ENCODE measurements at regions not wholly inside any gene's neighbourhood (a gene's known extent, or its start where the extent isn't known, plus 50 kb on each side); places are given as distances from the start of the nearest gene placed in this dataset.

- TF ChIP-seq, protein P1, sequence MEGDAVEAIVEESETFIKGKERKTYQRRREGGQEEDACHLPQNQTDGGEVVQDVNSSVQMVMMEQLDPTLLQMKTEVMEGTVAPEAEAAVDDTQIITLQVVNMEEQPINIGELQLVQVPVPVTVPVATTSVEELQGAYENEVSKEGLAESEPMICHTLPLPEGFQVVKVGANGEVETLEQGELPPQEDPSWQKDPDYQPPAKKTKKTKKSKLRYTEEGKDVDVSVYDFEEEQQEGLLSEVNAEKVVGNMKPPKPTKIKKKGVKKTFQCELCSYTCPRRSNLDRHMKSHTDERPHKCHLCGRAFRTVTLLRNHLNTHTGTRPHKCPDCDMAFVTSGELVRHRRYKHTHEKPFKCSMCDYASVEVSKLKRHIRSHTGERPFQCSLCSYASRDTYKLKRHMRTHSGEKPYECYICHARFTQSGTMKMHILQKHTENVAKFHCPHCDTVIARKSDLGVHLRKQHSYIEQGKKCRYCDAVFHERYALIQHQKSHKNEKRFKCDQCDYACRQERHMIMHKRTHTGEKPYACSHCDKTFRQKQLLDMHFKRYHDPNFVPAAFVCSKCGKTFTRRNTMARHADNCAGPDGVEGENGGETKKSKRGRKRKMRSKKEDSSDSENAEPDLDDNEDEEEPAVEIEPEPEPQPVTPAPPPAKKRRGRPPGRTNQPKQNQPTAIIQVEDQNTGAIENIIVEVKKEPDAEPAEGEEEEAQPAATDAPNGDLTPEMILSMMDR (conservative IDR thresholded peaks at IDR 0.05), result no peak
- no peak for TF ChIP-seq ZFX (IDR thresholded peaks at IDR 0.05)
Measured at GRCh38 chr12:127235761-127236160, 1031.2 kb upstream of the TMEM132C start.
